ENCODE measurements at regions not wholly inside any gene's neighbourhood (a gene's known extent, or its start where the extent isn't known, plus 50 kb on each side); places are given as distances from the start of the nearest gene placed in this dataset.
"Not testable (repeated sequence)": the region's sequence is repeated elsewhere in the genome, so short reads cannot be mapped to it uniquely, and the experiment has no call there.

DNA sequence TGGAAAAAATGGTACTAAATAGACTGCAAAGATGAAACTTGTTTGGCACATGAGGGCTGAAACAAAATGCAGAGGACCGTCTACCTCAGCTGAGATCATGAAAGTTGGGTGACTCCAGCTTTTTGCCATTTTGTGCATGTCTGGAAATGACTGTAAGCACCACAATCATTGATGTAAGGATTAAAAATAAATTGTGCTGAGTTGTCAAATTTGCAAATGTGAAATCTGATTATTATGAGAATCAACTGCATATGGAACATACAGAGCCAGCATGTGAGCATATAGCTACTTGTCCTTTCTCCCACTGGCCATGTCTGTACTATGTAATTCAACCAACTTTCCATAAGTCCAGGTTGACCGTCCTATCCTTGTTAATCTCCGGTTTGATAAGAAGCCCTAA is 736.9 kb upstream of the PRMT6 start:
- DNase-seq: no peak

DNA sequence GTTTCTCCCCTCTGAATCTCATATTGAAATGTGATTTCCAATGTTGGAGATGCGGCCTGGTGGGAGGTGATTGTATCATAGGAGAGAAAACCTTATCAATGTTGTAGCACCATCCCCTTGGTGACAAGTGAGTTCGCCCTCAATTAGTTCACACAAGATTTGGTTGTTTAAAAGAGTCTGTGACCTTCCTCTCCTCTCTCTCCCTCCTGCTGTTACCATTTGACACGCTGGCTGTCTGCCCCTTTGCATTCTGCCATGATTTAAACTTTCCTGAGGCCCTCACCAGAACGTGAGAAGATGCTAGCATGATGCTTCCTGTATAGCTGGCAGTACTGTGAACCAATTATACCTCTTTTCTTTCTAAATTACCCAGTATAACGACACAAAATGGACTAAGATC is 730.9 kb upstream of the PRMT6 start:
- no peak for DNase-seq

- no peak for DNase-seq
Measured at GRCh38 chr1:106344494-106344893, 712.0 kb upstream of the PRMT6 start.

GRCh38 chr1:106360252-106360651 is 696.2 kb upstream of the PRMT6 start:
- no peak for DNase-seq

DNA sequence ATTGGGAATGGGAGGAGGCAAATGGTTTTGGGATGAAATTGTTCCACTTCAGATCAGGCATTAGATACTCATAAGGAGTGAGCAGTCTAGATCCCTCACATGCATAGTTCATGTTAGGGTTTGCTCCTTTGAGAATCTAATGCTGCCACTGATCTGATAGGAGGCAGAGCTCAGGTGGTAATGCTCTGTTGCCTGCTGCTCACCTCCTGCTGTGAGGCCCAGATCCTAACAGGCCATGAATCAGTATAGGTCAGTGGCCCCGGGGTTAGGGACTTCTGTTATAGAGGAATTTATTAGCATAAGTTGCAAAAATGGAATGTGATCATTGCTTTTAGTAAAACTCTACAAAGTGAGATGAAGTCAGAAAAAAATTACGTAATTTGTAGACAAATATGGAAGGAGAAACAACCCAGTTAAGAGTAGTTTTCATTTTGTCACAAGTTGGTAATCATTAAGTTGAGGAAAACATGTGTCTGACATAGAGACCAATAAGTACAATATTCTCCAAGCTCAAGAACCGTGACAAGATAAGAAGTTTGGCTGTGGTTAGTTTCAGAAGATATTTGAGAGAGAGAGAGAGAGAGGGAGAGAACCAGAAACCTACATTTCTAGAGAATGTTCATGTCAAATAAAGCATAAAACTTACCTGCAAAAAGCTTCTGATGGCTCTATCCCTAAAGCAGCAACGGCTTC is 689.7 kb upstream of the PRMT6 start:
- no peak for DNase-seq

DNA sequence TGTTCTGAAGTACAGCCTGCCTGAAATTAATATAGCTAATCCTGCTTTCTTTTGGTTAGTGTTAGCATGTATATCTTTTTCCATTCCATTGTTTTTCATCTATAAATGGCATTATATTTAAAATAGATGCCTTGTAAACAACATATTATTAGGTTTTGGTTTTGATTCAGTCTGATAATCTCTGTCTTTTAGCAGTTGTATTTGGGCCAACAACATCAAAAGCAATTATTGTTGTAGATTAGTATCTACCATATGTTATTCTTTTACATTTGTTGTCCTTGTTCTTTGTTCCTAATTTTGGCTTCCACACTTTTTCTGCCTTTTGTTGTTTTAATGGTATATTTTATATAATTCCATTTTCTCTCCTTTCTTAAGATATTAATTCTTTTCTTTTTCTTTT is 678.2 kb upstream of the PRMT6 start:
- no peak for DNase-seq

- no peak for DNase-seq
Measured at GRCh38 chr1:106380772-106381171, 675.7 kb upstream of the PRMT6 start.

- DNase-seq: not testable (repeated sequence)
Measured at GRCh38 chr1:106389160-106389559, 667.3 kb upstream of the PRMT6 start.

DNA sequence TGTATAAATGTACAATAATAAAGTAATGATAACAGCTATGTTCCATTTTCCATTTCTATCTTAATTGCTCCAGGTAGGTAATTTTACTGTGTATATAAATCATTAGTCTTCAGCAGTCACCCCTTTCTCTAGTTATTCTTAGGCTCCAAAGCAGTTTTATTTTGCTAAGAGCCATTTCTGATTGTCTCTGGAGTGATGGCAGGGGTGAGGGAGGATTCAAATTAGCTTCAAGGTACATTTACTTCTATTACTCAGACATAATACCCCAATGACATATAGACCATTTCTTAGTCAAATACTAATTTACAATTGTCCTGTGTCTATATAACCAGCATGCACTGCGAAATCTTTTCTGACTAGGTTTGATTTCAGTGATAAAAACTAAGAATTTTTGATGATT is 663.4 kb upstream of the PRMT6 start:
- no peak for DNase-seq

- DNase-seq: no peak
Measured at GRCh38 chr1:106396020-106396419, 660.5 kb upstream of the PRMT6 start.

- no peak for DNase-seq
Measured at GRCh38 chr1:106398391-106398790, 658.1 kb upstream of the PRMT6 start.

DNA sequence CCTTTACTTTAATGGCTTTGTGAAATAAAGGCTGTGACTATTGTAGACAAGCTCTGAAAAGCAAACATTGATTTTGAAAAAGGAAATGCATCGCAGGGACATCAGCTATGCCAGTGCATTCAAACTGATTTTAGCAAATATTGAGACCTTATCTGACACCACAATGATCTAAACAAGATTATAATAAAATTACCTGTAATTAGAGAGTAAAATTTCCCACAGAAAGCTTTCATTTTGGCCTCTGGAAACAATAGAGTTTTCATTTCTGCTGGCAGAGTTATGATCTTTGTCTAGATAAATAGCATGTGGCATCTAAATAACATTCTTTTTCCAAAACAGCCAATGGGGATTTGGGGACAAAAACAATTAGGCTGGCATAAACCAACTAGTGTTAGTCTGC is 650.4 kb upstream of the PRMT6 start:
- DNase-seq: no peak

GRCh38 chr1:106412321-106412720 is 644.2 kb upstream of the PRMT6 start:
- not testable (repeated sequence) for DNase-seq

DNA sequence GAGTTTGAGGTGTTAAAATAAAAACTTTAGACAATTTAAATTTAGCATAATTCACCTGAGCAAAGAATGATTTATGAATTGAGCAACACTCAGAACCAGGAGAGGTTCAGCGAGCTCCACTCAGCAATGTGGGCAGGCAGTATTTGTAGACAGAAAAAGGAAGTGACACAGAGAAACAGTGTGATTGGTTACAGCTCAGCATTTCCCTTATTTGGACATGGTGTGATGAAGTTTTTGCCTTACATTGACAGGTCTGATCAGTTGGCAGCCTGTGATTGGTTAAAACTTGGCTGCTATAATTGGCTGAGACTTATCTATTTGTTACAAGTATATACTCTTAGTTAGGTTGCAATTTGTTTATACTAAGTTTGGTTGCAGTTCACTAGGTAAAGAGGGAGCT is 621.2 kb upstream of the PRMT6 start:
- no peak for DNase-seq

GRCh38 chr1:106439475-106439874 is 617.0 kb upstream of the PRMT6 start:
- DNase-seq: no peak

DNA sequence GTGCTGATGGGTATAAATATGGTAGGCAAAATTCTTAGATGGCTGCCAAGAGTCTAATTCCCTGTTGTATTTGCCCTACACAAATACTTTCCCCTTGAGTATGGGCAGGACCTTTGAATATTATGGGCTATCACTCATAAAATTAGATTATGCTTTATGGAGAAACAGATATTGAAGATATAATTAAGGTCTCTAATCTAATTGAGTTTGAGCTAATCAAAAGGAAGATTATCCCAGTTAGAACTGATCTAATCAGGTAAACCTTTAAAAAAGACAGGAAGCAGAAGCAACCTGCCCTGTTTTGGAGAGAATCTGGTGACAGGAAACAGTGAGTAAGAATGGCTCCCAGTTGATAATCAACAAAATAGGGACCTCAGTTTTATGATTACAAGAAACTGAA is 609.0 kb upstream of the PRMT6 start:
- DNase-seq: no peak

- no peak for DNase-seq
Measured at GRCh38 chr1:106456832-106457231, 599.6 kb upstream of the PRMT6 start.

DNA sequence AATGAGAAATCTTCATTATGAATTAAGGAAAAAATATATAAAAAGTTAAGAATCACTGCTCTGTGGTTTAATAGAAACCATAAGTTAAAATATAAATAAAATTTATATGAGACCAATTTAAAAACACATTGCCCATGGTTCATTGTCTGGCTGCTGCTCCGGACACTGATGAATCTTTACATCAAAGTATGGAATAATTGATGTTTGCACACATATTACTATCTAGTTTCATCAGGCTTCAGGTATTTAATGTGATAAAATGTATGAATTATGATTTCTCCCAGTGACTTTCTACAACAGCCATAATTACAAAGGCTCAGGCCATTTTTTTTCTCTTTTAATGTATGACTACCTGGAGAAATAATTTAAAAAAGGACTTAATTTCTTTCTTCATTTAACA is 599.1 kb upstream of the PRMT6 start:
- DNase-seq: no peak

- no peak for DNase-seq
Measured at GRCh38 chr1:106458866-106459265, 597.6 kb upstream of the PRMT6 start.

DNA sequence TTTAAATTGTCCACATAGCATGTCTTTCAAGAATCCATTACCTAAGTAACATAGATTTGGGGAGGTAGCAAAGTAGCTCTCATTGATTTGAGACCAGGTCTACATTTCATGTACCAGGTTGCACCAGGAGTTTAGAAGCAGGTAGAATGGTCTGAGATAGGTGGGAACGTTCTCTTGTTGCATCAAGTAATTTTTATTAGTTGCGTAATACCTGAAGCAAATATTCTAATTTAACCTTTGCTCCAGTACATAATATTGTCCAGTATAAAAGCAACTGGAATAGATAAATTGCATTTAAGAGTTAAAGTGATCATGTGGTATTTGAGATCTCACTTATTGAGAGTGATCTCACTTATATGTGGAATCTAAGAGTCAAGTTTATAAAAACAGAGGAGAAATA is 597.1 kb upstream of the PRMT6 start:
- DNase-seq: no peak

DNA sequence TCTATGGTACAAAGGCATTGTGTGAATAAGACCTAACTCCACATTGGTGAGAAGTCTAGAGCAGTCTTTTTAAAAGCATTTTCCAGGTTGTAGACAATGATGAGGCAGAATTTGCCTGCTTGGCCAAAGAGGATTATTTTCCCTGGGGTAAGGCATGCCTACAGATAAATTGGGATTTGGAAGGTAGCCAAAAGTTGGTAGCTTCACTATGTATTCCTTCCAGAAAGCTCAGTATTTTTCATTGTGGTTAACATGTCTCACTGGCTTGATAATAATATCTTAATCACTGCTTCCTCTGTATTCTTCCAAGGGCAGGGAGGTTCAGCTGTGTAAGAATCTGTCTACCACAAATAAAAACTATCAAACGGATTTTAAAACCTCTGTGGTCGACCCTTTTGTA is 590.8 kb upstream of the PRMT6 start:
- no peak for DNase-seq

DNA sequence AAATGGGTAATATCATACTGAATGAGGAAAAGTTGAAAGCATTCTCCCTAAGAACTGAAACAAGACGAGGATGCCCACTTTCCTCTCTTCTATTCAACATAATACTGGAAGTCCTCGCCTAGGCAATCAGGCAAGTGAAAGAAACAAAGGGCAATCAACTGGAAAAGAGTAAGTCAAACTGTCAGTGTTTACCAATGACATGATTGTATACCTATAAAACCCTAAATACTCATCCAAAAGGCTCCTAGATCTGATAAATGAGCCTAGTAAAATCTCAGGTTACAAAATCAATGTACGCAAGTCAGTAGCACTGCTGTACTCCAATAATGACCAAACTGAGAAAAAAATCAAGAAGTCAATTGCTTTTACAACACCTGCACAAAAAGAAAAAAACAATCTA is 575.8 kb upstream of the PRMT6 start:
- no peak for DNase-seq

DNA sequence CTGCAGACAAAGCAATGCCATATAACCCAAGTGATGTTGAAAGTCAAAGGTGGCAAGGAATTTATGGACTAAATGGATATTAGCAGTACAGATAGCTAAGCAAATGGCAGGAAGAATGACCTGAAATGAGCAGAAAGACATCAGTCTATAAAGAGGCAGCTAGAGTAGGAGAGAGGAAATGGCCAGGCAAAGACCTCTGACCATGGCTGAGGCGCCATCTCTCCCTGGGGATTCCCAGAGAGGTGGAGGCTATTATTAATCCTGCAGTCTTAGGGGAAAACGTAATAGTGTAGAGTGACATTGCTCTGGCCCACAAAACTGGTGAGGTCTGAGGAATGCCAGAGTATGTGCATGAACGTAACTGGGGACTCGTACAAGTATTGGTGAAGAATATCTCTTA is 563.6 kb upstream of the PRMT6 start:
- DNase-seq: no peak

- no peak for DNase-seq
Measured at GRCh38 chr1:106494646-106495045, 561.8 kb upstream of the PRMT6 start.

GRCh38 chr1:106498238-106498637 is 558.2 kb upstream of the PRMT6 start:
- DNase-seq: no peak

GRCh38 chr1:106502659-106503058 is 553.8 kb upstream of the PRMT6 start:
- DNase-seq: no peak
